Esophagus muscularis mucosa (tissue), 3 donors: ENCODE measurements at regions not wholly inside any gene's neighbourhood (a gene's known extent, or its start where the extent isn't known, plus 50 kb on each side); places are given as distances from the start of the nearest gene placed in this dataset.

Experiments
- CTCF ChIP-seq, 3 experiments: fragments of 200-600 bp in 2 of 3; fragments of 450-650 bp in 1 of 3; sonication (generic) in 2 of 3; IDR thresholded peaks; one replicate each; pipeline ENCODE4 v1.5.1; 2017 to 2019; ENCODE audit warnings: antibody characterized with exemption in 3 of 3, mild to moderate bottlenecking in 2 of 3, moderate library complexity in 1 of 3
- POLR2A ChIP-seq: fragments of 450-650 bp; IDR thresholded peaks from one replicate; pipeline ENCODE4 v1.6.1; 2017; ENCODE audit warnings: antibody characterized with exemption, moderate library complexity, mild to moderate bottlenecking, low read depth

DNA sequence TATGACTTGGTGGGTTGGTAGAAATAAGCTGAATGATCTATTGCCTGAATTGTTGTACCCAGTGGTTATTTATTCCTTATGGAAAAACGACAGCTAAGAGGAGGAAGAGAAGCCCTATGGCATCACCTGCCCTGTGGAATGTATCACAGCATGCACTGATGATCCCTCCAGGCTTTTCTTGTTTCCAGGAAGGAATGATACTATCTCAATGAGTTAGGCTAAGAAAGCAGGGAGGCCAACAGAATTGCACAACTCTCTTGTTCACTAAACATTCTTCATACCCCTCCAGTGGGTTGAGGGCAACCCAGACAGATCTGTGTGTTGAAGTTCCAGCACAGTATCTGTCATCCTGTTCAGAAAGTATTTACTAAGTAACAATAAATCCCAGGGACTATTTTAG lies 1001.7 kb upstream of the GYPC start:
- TF ChIP-seq CTCF (IDR thresholded peaks at IDR 0.05) (no peak), POLR2A (no peak)
